CD14-positive monocyte (primary cell): ENCODE measurements at regions not wholly inside any gene's neighbourhood (a gene's known extent, or its start where the extent isn't known, plus 50 kb on each side); places are given as distances from the start of the nearest gene placed in this dataset.

ENCODE experiments used
- DNase-seq, 3 donors: peaks; one replicate each; pipeline ENCODE4 v3.0.0-alpha.2; 2011 to 2022
- H2AFZ ChIP-seq: 2 replicates; pipeline ENCODE4 v1.6.0; 2012; ENCODE audit warnings: mild to moderate bottlenecking, low read depth, low read length, inconsistent platforms; ENCODE audit not compliant: insufficient read depth, poor library complexity, severe bottlenecking
- H3K27ac ChIP-seq, 2 donors: 1 replicate in 1 of 2; 2 replicates in 1 of 2; pipeline ENCODE4 v1.5.1; 2012 to 2013; ENCODE audit warnings: low read length in 2 of 2, control low read depth in 1 of 2, inconsistent platforms in 1 of 2, low read depth in 1 of 2, mild to moderate bottlenecking in 1 of 2
- H3K27me3 ChIP-seq, 2 donors: one replicate each; pipeline versions ENCODE4 v1.6.0 to v1.6.1; 2011 to 2013; ENCODE audit warnings: low read length in 2 of 2; ENCODE audit not compliant: control insufficient read depth in 2 of 2, insufficient read depth in 2 of 2
- H3K36me3 ChIP-seq, 2 donors: replicated peaks in 1 of 2; 1 replicate in 1 of 2; 2 replicates in 1 of 2; pipeline versions ENCODE4 v1.5.1 to v1.6.1; 2012 to 2013; ENCODE audit warnings: low read length in 2 of 2, control low read depth in 1 of 2, inconsistent platforms in 1 of 2, mild to moderate bottlenecking in 1 of 2; ENCODE audit not compliant: insufficient read depth in 2 of 2, control insufficient read depth in 1 of 2
- H3K4me1 ChIP-seq, 2 donors: 1 replicate in 1 of 2; 2 replicates in 1 of 2; pipeline versions ENCODE4 v1.5.1 to v1.6.1; 2012 to 2013; ENCODE audit warnings: low read length in 2 of 2, control low read depth in 1 of 2, inconsistent platforms in 1 of 2, mild to moderate bottlenecking in 1 of 2, moderate library complexity in 1 of 2; ENCODE audit not compliant: insufficient read depth in 2 of 2, control insufficient read depth in 1 of 2
- H3K4me2 ChIP-seq: replicated peaks from 2 replicates; pipeline ENCODE3; 2012; ENCODE audit warnings: low read length, moderate library complexity, mild to moderate bottlenecking; ENCODE audit not compliant: poor library complexity, severe bottlenecking; ENCODE audit errors: extremely low read depth
- H3K4me3 ChIP-seq, 3 experiments: fragments of 200-600 bp in 1 of 3; sonication (generic) in 1 of 3; replicated peaks in 1 of 3; 1 replicate in 2 of 3; 2 replicates in 1 of 3; pipeline ENCODE4 v1.5.1; 2011 to 2013; ENCODE audit warnings: low read length in 3 of 3, mild to moderate bottlenecking in 3 of 3, control low read depth in 2 of 3, low read depth in 2 of 3, inconsistent platforms in 1 of 3, moderate library complexity in 1 of 3
- H3K79me2 ChIP-seq: 2 replicates; pipeline ENCODE4 v1.6.0; 2012; ENCODE audit warnings: mild to moderate bottlenecking, control low read depth, inconsistent platforms, low read length, moderate library complexity; ENCODE audit not compliant: insufficient read depth
- H3K9ac ChIP-seq: 2 replicates; pipeline ENCODE4 v1.6.0; 2017; ENCODE audit warnings: low read length, mild to moderate bottlenecking; ENCODE audit not compliant: insufficient read depth, poor library complexity, severe bottlenecking
- H3K9me3 ChIP-seq, 2 donors: replicated peaks in 1 of 2; 1 replicate in 1 of 2; 2 replicates in 1 of 2; pipeline versions ENCODE4 v1.5.1 to v1.6.1; 2012 to 2013; ENCODE audit warnings: low read length in 2 of 2, control low read depth in 1 of 2; ENCODE audit not compliant: control insufficient read depth in 1 of 2, insufficient read depth in 1 of 2
- H4K20me1 ChIP-seq: 2 replicates; pipeline ENCODE4 v1.6.0; 2012; ENCODE audit warnings: mild to moderate bottlenecking, low read length, control low read depth, moderate library complexity; ENCODE audit not compliant: insufficient read depth
- H3K27ac Mint-ChIP-seq, 7 donors: one replicate each; pipeline ENCODE4 v1.8.0; 2020; ENCODE audit warnings: mild to moderate bottlenecking in 7 of 7, mixed read lengths in 7 of 7, moderate library complexity in 6 of 7, inconsistent platforms in 2 of 7
- H3K27me3 Mint-ChIP-seq, 3 donors: one replicate each; pipeline ENCODE4 v1.8.0; 2021 to 2022; ENCODE audit warnings: low read depth in 3 of 3, mild to moderate bottlenecking in 3 of 3, mixed read lengths in 3 of 3, moderate library complexity in 3 of 3, inconsistent platforms in 1 of 3
- H3K36me3 Mint-ChIP-seq, 2 donors: one replicate each; pipeline ENCODE4 v1.8.0; 2020; ENCODE audit warnings: mixed read lengths in 2 of 2, inconsistent platforms in 1 of 2, mild to moderate bottlenecking in 1 of 2
- H3K4me1 Mint-ChIP-seq: one replicate; pipeline ENCODE4 v1.8.0; 2020; ENCODE audit warnings: mild to moderate bottlenecking, mixed read lengths
- H3K4me3 Mint-ChIP-seq, 2 donors: one replicate each; pipeline ENCODE4 v1.8.0; 2020; ENCODE audit warnings: mild to moderate bottlenecking in 2 of 2, mixed read lengths in 2 of 2, moderate library complexity in 1 of 2
- H3K9me3 Mint-ChIP-seq, 7 donors: one replicate each; pipeline ENCODE4 v1.8.0; 2020 to 2022; ENCODE audit warnings: mixed read lengths in 7 of 7, mild to moderate bottlenecking in 6 of 7, moderate library complexity in 6 of 7, inconsistent platforms in 2 of 7
- WGBS: methylation state at CpG from one replicate; pipeline ENCODE4 v1.1.5; 2013; ENCODE audit warnings: missing lambda C conversion rate; ENCODE audit not compliant: insufficient coverage; 5-methylcytosine and 5-hydroxymethylcytosine counted together
- intact Hi-C, 2 donors: fragments of 100-400 bp; cut with micrococcal nuclease; formaldehyde crosslinking; loops; one replicate each; pipeline versions ENCODE4 v1.15.0 to v1.15.1; 2023
- TF ChIP-seq, protein P1 (sequence below): fragments of 200-600 bp; IDR thresholded peaks from one replicate; pipeline ENCODE4 v1.8.0; 2022; ENCODE audit warnings: antibody characterized with exemption, mild to moderate bottlenecking

DNA sequence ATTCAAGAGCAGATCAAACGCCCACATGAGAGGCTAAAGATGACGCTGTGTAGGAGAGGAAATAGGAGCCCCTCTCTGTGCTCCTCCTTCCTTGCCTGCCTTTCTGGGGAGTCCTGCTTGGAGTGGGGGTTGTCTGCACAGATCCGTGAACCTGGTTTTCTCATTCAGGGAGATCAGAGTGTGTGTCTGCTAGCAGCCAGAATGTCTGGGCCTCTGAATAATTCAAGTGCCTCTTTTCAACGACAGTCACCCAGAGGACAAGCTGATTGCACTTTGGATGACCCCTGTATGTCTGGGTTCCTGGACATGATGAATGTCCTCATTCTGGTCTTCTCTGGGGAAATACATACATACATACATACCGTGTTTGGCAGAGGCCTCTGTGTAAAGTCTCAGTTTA lies 592.5 kb upstream of the B3GAT1 start:
- Histone ChIP-seq H3K9me3 (no peaks in the 10 kb centered on the region), H2AFZ (no peak overlapping the region), H3K79me2 (no peaks in the 10 kb centered on the region), H3K27me3 (no peaks in the 10 kb centered on the region), H3K27ac (no peak overlapping the region), H3K4me1 (no peaks in the 10 kb centered on the region), H3K4me2 (no peak overlapping the region), H3K36me3 (no peaks in the 10 kb centered on the region), H4K20me1 (no peaks in the 10 kb centered on the region), H3K4me3 (no peak overlapping the region), H3K9ac (no peak overlapping the region)
- WGBS = 71% methylated on average over 2 of the region's 5 CpGs
- Mint-ChIP-seq H3K36me3 (no peaks in the 10 kb centered on the region), H3K9me3 (peaks cover 0 to 12% (median under 1%) of the 10 kb centered on the region in 7 donors), H3K27me3 (peaks cover 0 to 2% (median 0%) of the 10 kb centered on the region in 3 donors), H3K4me1 (no peaks in the 10 kb centered on the region), H3K27ac (no peak overlapping the region), H3K4me3 (no peak overlapping the region)
- intact Hi-C loops = no loop called here
- no peak for DNase-seq
- TF ChIP-seq, protein P1, sequence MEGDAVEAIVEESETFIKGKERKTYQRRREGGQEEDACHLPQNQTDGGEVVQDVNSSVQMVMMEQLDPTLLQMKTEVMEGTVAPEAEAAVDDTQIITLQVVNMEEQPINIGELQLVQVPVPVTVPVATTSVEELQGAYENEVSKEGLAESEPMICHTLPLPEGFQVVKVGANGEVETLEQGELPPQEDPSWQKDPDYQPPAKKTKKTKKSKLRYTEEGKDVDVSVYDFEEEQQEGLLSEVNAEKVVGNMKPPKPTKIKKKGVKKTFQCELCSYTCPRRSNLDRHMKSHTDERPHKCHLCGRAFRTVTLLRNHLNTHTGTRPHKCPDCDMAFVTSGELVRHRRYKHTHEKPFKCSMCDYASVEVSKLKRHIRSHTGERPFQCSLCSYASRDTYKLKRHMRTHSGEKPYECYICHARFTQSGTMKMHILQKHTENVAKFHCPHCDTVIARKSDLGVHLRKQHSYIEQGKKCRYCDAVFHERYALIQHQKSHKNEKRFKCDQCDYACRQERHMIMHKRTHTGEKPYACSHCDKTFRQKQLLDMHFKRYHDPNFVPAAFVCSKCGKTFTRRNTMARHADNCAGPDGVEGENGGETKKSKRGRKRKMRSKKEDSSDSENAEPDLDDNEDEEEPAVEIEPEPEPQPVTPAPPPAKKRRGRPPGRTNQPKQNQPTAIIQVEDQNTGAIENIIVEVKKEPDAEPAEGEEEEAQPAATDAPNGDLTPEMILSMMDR = no peak

DNA sequence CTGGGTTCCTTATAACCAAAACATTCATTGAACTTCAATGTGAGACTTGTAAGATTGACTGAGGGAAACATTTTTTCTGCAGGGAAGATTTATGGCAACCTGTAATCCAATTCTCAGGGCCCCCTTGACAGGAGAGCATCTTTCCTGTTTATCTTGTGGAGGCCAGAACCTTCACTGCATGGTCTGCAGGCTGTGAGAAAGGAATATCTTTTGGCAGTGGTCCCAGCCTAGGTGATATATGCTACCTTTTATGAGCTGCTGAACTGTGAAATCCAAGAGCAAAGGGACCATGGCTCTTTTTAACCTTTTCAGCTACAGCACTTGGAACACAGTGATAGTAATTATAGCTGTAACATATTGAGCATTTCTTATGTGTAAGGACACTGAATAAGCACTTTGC lies 590.2 kb upstream of the B3GAT1 start:
- Mint-ChIP-seq H3K4me3 (no peak overlapping the region), H3K27ac (no peak overlapping the region), H3K4me1 (no peaks in the 10 kb centered on the region), H3K27me3 (peaks cover 0 to 2% (median 0%) of the 10 kb centered on the region in 3 donors), H3K36me3 (no peaks in the 10 kb centered on the region), H3K9me3 (peaks cover 0 to 9% (median 2%) of the 10 kb centered on the region in 7 donors)
- no peaks in the 10 kb centered on the region for H4K20me1 ChIP-seq
- H3K79me2 ChIP-seq = no peaks in the 10 kb centered on the region
- DNase-seq = no peak
- no peaks in the 10 kb centered on the region for H3K4me1 ChIP-seq
- intact Hi-C loops = no loop called here
- H2AFZ ChIP-seq = no peak overlapping the region
- no peak overlapping the region for H3K4me3 ChIP-seq
- no peaks in the 10 kb centered on the region for H3K36me3 ChIP-seq
- no peaks in the 10 kb centered on the region for H3K9me3 ChIP-seq
- H3K27me3 ChIP-seq = no peaks in the 10 kb centered on the region
- H3K9ac ChIP-seq = no peak overlapping the region
- TF ChIP-seq, protein P1 = no peak
- no peak overlapping the region for H3K4me2 ChIP-seq
- H3K27ac ChIP-seq = no peak overlapping the region
